Panc1 (cell line): ENCODE measurements at regions not wholly inside any gene's neighbourhood (a gene's known extent, or its start where the extent isn't known, plus 50 kb on each side); places are given as distances from the start of the nearest gene placed in this dataset.

ENCODE experiments used
- ATAC-seq: fragments of 200-7000 bp; cut with Tn5 transposase; 2 replicates; pipeline ENCODE4 v1.9.1; 2020; ENCODE audit warnings: mild to moderate bottlenecking, moderate library complexity
- BruUV-seq: library from RNA; stranded (reverse); fragments of 400-500 nt; replicated peaks from 2 replicates; lab custom pipeline; 2021; lab: Mats Ljungman, UMichigan
- CTCF ChIA-PET: fragments of 300-600 bp; sonication (Branson Sonifier 250); formaldehyde crosslinking; loops from one replicate; lab custom pipeline; 2022; ENCODE audit warnings: antibody characterized with exemption; lab: Charles Lee
- POLR2A ChIA-PET: fragments of 300-600 bp; sonication (Branson Sonifier 250); formaldehyde crosslinking; loops from one replicate; lab custom pipeline; 2022; ENCODE audit warnings: antibody characterized with exemption; lab: Charles Lee
- DNase-seq: peaks from one replicate; pipeline ENCODE4 v3.0.0-alpha.2; 2010; ENCODE audit warnings: low read depth, low spot score
- H3K27ac ChIP-seq: 2 replicates; pipeline ENCODE4 v1.5.1; 2011; ENCODE audit warnings: mild to moderate bottlenecking, low read length, inconsistent platforms
- H3K27me3 ChIP-seq: fragments of 200-500 bp; sonication (Bioruptor generic); 2 replicates; pipeline ENCODE4 v1.6.0; 2014; ENCODE audit warnings: low read length, inconsistent platforms; ENCODE audit not compliant: control insufficient read depth, insufficient read depth
- H3K36me3 ChIP-seq: fragments of 200-500 bp; sonication (Bioruptor generic); 2 replicates; pipeline ENCODE4 v1.5.1; 2014; ENCODE audit warnings: inconsistent platforms, mild to moderate bottlenecking, low read length, moderate library complexity; ENCODE audit not compliant: control insufficient read depth, insufficient read depth
- H3K4me1 ChIP-seq: 2 replicates; pipeline ENCODE4 v1.5.1; 2011; ENCODE audit warnings: inconsistent platforms, mild to moderate bottlenecking, low read length, moderate library complexity; ENCODE audit not compliant: control insufficient read depth, insufficient read depth
- H3K4me3 ChIP-seq, 2 experiments: 2 replicates each; pipeline ENCODE4 v1.5.1; 2011 to 2012; ENCODE audit warnings: low read depth in 2 of 2, low read length in 2 of 2, mild to moderate bottlenecking in 2 of 2, inconsistent platforms in 1 of 2, moderate library complexity in 1 of 2
- H3K9me3 ChIP-seq: fragments of 200-500 bp; sonication (Bioruptor generic); 2 replicates; pipeline ENCODE4 v1.5.1; 2014; ENCODE audit warnings: low read depth, mild to moderate bottlenecking, inconsistent platforms, low read length, moderate library complexity; ENCODE audit not compliant: control insufficient read depth, insufficient read depth
- POLR2AphosphoS5 ChIP-seq: IDR thresholded peaks from 2 replicates; pipeline ENCODE4 v1.6.1; 2012; ENCODE audit warnings: mild to moderate bottlenecking, low read depth, low read length, moderate library complexity
- SIN3A ChIP-seq: IDR thresholded peaks from 2 replicates; pipeline ENCODE4 v1.6.1; 2012; ENCODE audit warnings: low read depth, mild to moderate bottlenecking, low read length, moderate library complexity, borderline replicate concordance; ENCODE audit not compliant: insufficient read depth
- TCF7L2 ChIP-seq: IDR thresholded peaks from 2 replicates; pipeline ENCODE4 v1.6.1; 2011; ENCODE audit warnings: mild to moderate bottlenecking, low read depth, low read length, inconsistent platforms
- in situ Hi-C: cut with HindIII; loops from 2 replicates; pipeline ENCODE4 v1.10.0; 2016; ENCODE audit warnings: low sequenced_read_pairs, low pct_unique_long_range_greater_than_20kb
- intact Hi-C: fragments of 100-400 bp; cut with micrococcal nuclease; formaldehyde crosslinking; loops from one replicate; pipeline ENCODE4 v1.10.0; 2022; ENCODE audit not compliant: unreplicated experiment
- TF ChIP-seq, protein P1 (sequence below): fragments of 450-650 bp; IDR thresholded peaks from 2 replicates; pipeline ENCODE4 v1.5.1; 2017; ENCODE audit warnings: mild to moderate bottlenecking
- TF ChIP-seq, protein P2 (sequence below), 2 experiments: IDR thresholded peaks; 2 replicates each; pipeline ENCODE4 v1.6.1; 2011 to 2012; ENCODE audit warnings: low read depth in 2 of 2, control low read depth in 1 of 2, low read length in 1 of 2, mild to moderate bottlenecking in 1 of 2, moderate library complexity in 1 of 2; ENCODE audit not compliant: insufficient read depth in 1 of 2

DNA sequence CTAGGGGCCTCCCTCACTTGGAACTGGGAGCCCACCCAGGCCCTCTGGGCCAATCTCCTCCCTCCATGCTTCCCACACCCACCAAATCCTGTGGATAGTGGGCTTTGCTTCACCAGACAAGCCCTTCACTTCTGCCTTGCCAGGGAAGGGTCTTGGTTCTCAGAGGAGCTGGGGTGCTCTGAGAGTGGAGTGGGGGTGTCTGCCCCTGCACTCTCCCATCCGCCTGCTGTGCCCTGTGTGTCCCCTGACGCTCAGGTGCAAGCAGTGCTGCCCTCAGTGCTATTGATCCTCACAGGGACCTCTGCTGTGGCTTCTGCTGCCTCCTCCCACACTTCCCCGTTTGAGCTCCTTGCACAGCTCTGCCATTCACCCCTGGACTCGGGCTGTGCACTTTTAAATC, 117.3 kb upstream of the NKX1-1 start:
- H3K36me3 ChIP-seq = no peaks in the 10 kb centered on the region
- no TSS peak for BruUV-seq
- ATAC-seq (no peak), DNase-seq (no peak)
- ChIA-PET CTCF (no interaction called here), POLR2A (no interaction called here)
- H3K4me3 ChIP-seq = no peak overlapping the region
- in situ Hi-C loops (no loop called here), intact Hi-C loops (no loop called here)
- no peaks in the 10 kb centered on the region for H3K9me3 ChIP-seq
- TF ChIP-seq, protein P1, sequence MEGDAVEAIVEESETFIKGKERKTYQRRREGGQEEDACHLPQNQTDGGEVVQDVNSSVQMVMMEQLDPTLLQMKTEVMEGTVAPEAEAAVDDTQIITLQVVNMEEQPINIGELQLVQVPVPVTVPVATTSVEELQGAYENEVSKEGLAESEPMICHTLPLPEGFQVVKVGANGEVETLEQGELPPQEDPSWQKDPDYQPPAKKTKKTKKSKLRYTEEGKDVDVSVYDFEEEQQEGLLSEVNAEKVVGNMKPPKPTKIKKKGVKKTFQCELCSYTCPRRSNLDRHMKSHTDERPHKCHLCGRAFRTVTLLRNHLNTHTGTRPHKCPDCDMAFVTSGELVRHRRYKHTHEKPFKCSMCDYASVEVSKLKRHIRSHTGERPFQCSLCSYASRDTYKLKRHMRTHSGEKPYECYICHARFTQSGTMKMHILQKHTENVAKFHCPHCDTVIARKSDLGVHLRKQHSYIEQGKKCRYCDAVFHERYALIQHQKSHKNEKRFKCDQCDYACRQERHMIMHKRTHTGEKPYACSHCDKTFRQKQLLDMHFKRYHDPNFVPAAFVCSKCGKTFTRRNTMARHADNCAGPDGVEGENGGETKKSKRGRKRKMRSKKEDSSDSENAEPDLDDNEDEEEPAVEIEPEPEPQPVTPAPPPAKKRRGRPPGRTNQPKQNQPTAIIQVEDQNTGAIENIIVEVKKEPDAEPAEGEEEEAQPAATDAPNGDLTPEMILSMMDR = no peak
- TF ChIP-seq, protein P2, sequence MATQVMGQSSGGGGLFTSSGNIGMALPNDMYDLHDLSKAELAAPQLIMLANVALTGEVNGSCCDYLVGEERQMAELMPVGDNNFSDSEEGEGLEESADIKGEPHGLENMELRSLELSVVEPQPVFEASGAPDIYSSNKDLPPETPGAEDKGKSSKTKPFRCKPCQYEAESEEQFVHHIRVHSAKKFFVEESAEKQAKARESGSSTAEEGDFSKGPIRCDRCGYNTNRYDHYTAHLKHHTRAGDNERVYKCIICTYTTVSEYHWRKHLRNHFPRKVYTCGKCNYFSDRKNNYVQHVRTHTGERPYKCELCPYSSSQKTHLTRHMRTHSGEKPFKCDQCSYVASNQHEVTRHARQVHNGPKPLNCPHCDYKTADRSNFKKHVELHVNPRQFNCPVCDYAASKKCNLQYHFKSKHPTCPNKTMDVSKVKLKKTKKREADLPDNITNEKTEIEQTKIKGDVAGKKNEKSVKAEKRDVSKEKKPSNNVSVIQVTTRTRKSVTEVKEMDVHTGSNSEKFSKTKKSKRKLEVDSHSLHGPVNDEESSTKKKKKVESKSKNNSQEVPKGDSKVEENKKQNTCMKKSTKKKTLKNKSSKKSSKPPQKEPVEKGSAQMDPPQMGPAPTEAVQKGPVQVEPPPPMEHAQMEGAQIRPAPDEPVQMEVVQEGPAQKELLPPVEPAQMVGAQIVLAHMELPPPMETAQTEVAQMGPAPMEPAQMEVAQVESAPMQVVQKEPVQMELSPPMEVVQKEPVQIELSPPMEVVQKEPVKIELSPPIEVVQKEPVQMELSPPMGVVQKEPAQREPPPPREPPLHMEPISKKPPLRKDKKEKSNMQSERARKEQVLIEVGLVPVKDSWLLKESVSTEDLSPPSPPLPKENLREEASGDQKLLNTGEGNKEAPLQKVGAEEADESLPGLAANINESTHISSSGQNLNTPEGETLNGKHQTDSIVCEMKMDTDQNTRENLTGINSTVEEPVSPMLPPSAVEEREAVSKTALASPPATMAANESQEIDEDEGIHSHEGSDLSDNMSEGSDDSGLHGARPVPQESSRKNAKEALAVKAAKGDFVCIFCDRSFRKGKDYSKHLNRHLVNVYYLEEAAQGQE (IDR thresholded peaks at IDR 0.05; ENCODE audit: insufficient read depth in 1 of 2, low read depth in 2 of 2, low read length in 1 of 2) = no peak
- TF ChIP-seq SIN3A (no peak), POLR2AphosphoS5 (no peak), TCF7L2 (no peak)
- no peak overlapping the region for H3K27ac ChIP-seq
- peaks cover 4% of the 10 kb centered on the region for H3K27me3 ChIP-seq
- peaks cover 2% of the 10 kb centered on the region; the same call in 1 of the 2 replicates for H3K4me1 ChIP-seq

DNA sequence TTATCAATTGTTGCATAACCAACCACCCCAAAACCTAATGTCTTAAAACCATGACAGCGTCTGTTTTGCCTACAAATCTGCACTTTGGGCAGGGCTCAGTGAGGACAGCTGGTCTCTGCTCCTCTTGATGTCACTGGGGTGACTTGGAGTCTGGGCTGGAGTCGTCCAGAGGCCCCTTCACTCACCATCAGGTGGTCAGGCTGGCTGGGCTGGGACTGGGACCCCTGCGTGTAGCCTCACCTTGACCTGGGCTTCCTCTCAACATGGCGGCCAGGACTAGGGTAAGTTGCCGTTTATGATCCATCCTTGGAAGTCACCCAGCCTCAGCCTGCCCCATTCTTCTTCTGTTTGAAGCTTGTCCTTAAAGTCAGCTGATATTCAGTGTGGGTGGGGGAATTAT, 116.8 kb upstream of the NKX1-1 start:
- Histone ChIP-seq H3K27me3 (peaks cover 4% of the 10 kb centered on the region; the same call in 1 of the 2 replicates), H3K9me3 (no peaks in the 10 kb centered on the region), H3K4me1 (peaks cover 2% of the 10 kb centered on the region; the same call in 1 of the 2 replicates), H3K27ac (no peak overlapping the region), H3K36me3 (no peaks in the 10 kb centered on the region), H3K4me3 (no peak overlapping the region)
- CTCF ChIA-PET = no interaction called here
- BruUV-seq = no TSS peak
- TF ChIP-seq SIN3A (no peak), POLR2AphosphoS5 (no peak), TCF7L2 (no peak)
- TF ChIP-seq, protein P1 = no peak
- TF ChIP-seq, protein P2 (IDR thresholded peaks at IDR 0.05; ENCODE audit: insufficient read depth in 1 of 2, low read depth in 2 of 2, low read length in 1 of 2) = no peak
- no peak for ATAC-seq
- in situ Hi-C loops (no loop called here), intact Hi-C loops (no loop called here)
- no peak for DNase-seq
- POLR2A ChIA-PET = no interaction called here
